RWPE1 (cell line): ENCODE measurements at regions not wholly inside any gene's neighbourhood (a gene's known extent, or its start where the extent isn't known, plus 50 kb on each side); places are given as distances from the start of the nearest gene placed in this dataset.

Experiments used
- CTCF ChIA-PET: fragments of 350-600 bp; sonication (Branson Sonifier 250); formaldehyde crosslinking; extraction: SDS; loops from one replicate; lab custom pipeline; 2021; lab: Yijun Ruan, JAX
- POLR2A ChIA-PET: fragments of 400-600 bp; formaldehyde crosslinking; extraction: SDS; loops from one replicate; lab custom pipeline; 2020; ENCODE audit warnings: antibody characterized with exemption; ENCODE audit not compliant: low non-redundant PET; lab: Yijun Ruan, JAX
- DNase-seq: peaks from one replicate; pipeline ENCODE4 v3.0.0; 2012; ENCODE audit warnings: low spot score
- H3K27ac ChIP-seq: fragments of 450-650 bp; 2 replicates; pipeline ENCODE4 v1.5.1; 2017
- CTCF ChIP-seq: fragments of 450-650 bp; conservative IDR thresholded peaks from 2 replicates; pipeline ENCODE4 v1.5.1; 2017; ENCODE audit warnings: low read depth, mild to moderate bottlenecking

- no peak for DNase-seq
- POLR2A ChIA-PET: no interaction called here
Observed at GRCh38 chr2:9140645-9141044, 66.0 kb upstream of the ASAP2 start.

GRCh38 chr2:9139491-9140443 lies 66.8 kb upstream of the ASAP2 start:
- ChIA-PET CTCF (interaction anchor here (0.5 to 1.7 kb wide), 18 partner anchors 10 to 1312 kb away, joined by 3 to 8 read pairs (median 3); no protein-coding TSS in a partner anchor), POLR2A (interaction anchor here (0.6 kb wide), 1 partner anchor 457 kb away, joined by 4 read pairs; no protein-coding TSS in a partner anchor)
- peak; percentile 85 for TF ChIP-seq CTCF
- DNase-seq: peak; percentile 62
- no peak overlapping the region for H3K27ac ChIP-seq

More at GRCh38 chr2:9140645-9141044, 66.0 kb upstream of the ASAP2 start:
- CTCF ChIA-PET: interaction anchor here (0.6 to 1.5 kb wide), 7 partner anchors 11 to 997 kb away, joined by 3 to 8 read pairs (median 6); no protein-coding TSS in a partner anchor
- H3K27ac ChIP-seq: no peak overlapping the region
- TF ChIP-seq CTCF: no peak

- no peak for DNase-seq
- ChIA-PET POLR2A (no interaction called here), CTCF (interaction anchor here (0.5 to 0.7 kb wide), 6 partner anchors 27 to 785 kb away, joined by 3 to 4 read pairs (median 4); no protein-coding TSS in a partner anchor)
- TF ChIP-seq CTCF: no peak
- H3K27ac ChIP-seq: no peak overlapping the region
Observed at GRCh38 chr2:9137379-9138150, 69.0 kb upstream of the ASAP2 start.

GRCh38 chr2:9135822-9136558 lies 70.6 kb upstream of the ASAP2 start:
- POLR2A ChIA-PET: no interaction called here
- no peak for TF ChIP-seq CTCF
- CTCF ChIA-PET: no interaction called here
- no peak for DNase-seq
- H3K27ac ChIP-seq: no peak overlapping the region

GRCh38 chr2:9127316-9127715 lies 79.3 kb upstream of the ASAP2 start:
- CTCF ChIA-PET: no interaction called here
- POLR2A ChIA-PET: no interaction called here
- no peak for TF ChIP-seq CTCF
- no peak overlapping the region for H3K27ac ChIP-seq
- DNase-seq: no peak

GRCh38 chr2:9126540-9126939 lies 80.1 kb upstream of the ASAP2 start:
- no peak overlapping the region for H3K27ac ChIP-seq
- TF ChIP-seq CTCF: no peak
- ChIA-PET POLR2A (no interaction called here), CTCF (no interaction called here)
- DNase-seq: no peak
